B cell (primary cell): ENCODE measurements at regions not wholly inside any gene's neighbourhood (a gene's known extent, or its start where the extent isn't known, plus 50 kb on each side); places are given as distances from the start of the nearest gene placed in this dataset.

ENCODE experiments used
- ATAC-seq: fragments of 200-7000 bp; cut with Tn5 transposase; one replicate; pipeline ENCODE4 v1.10.0; 2021; ENCODE audit warnings: low read depth, mild to moderate bottlenecking, moderate number of reproducible peaks, moderate library complexity
- CTCF ChIA-PET: fragments of 350-600 bp; sonication (Branson Sonifier 250); formaldehyde crosslinking; loops from one replicate; lab custom pipeline; 2021; ENCODE audit warnings: antibody characterized with exemption, inconsistent platforms; lab: Charles Lee
- POLR2A ChIA-PET: fragments of 350-600 bp; sonication (Branson Sonifier 250); formaldehyde crosslinking; loops from one replicate; lab custom pipeline; 2021; ENCODE audit warnings: antibody characterized with exemption; lab: Charles Lee
- DNase-seq: peaks from one replicate; pipeline ENCODE4 v3.0.0; 2013
- H2AFZ ChIP-seq: 2 replicates; pipeline ENCODE4 v1.6.1; 2012; ENCODE audit warnings: mild to moderate bottlenecking, low read depth, low read length; ENCODE audit not compliant: insufficient read depth, poor library complexity, severe bottlenecking
- H3K27ac ChIP-seq, 2 donors: 1 replicate in 1 of 2; 2 replicates in 1 of 2; pipeline ENCODE4 v1.5.1; 2012 to 2013; ENCODE audit warnings: low read length in 2 of 2, mild to moderate bottlenecking in 2 of 2, moderate library complexity in 1 of 2
- H3K27me3 ChIP-seq, 4 experiments: fragments of 200-600 bp in 1 of 4; sonication (generic) in 1 of 4; replicated peaks in 1 of 4; 1 replicate in 2 of 4; 2 replicates in 2 of 4; pipeline versions ENCODE4 v1.6.1 to v1.7.0; 2013 to 2016; ENCODE audit warnings: low read length in 3 of 4, mild to moderate bottlenecking in 2 of 4, mixed read lengths in 1 of 4, moderate library complexity in 1 of 4; ENCODE audit not compliant: insufficient read depth in 4 of 4, control insufficient read depth in 3 of 4; ENCODE audit errors: control extremely low read depth in 1 of 4
- H3K36me3 ChIP-seq, 2 experiments: replicated peaks in 1 of 2; 1 replicate in 1 of 2; 2 replicates in 1 of 2; pipeline versions ENCODE4 v1.6.1 to v1.7.1; 2013; ENCODE audit warnings: low read length in 1 of 2; ENCODE audit not compliant: insufficient read depth in 2 of 2, control insufficient read depth in 1 of 2; ENCODE audit errors: control extremely low read depth in 1 of 2, extremely low read depth in 1 of 2
- H3K4me1 ChIP-seq, 2 donors: fragments of 200-600 bp in 1 of 2; sonication (generic) in 1 of 2; 1 replicate in 1 of 2; 2 replicates in 1 of 2; pipeline versions ENCODE4 v1.5.1 to v1.6.1; 2013 to 2017; ENCODE audit warnings: low read length in 2 of 2; ENCODE audit not compliant: control insufficient read depth in 2 of 2, insufficient read depth in 2 of 2
- H3K4me2 ChIP-seq: replicated peaks from 2 replicates; pipeline ENCODE3; 2012; ENCODE audit warnings: mild to moderate bottlenecking, low read depth, low read length; ENCODE audit not compliant: poor library complexity, severe bottlenecking
- H3K4me3 ChIP-seq, 5 experiments: fragments of 200-600 bp in 1 of 5; sonication (generic) in 1 of 5; 1 replicate in 3 of 5; 2 replicates in 2 of 5; pipeline versions ENCODE4 v1.5.1 to v1.7.0; 2011 to 2016; ENCODE audit warnings: low read length in 4 of 5, mild to moderate bottlenecking in 4 of 5, low read depth in 2 of 5, control low read depth in 1 of 5, moderate library complexity in 1 of 5; ENCODE audit not compliant: insufficient read depth in 1 of 5; ENCODE audit errors: control extremely low read depth in 1 of 5, extremely low read depth in 1 of 5
- H3K79me2 ChIP-seq: fragments of 200-600 bp; sonication (generic); one replicate; pipeline ENCODE4 v1.6.0; 2016; ENCODE audit warnings: low read length; ENCODE audit not compliant: control insufficient read depth, insufficient read depth
- H3K9ac ChIP-seq: fragments of 200-600 bp; sonication (generic); 2 replicates; pipeline ENCODE4 v1.6.1; 2017; ENCODE audit warnings: mild to moderate bottlenecking, low read length, moderate library complexity
- H3K9me3 ChIP-seq, 3 donors: one replicate each; pipeline versions ENCODE4 v1.6.1 to v1.7.1; 2013; ENCODE audit warnings: low read length in 2 of 3; ENCODE audit not compliant: control insufficient read depth in 2 of 3, insufficient read depth in 1 of 3; ENCODE audit errors: control extremely low read depth in 1 of 3
- H4K20me1 ChIP-seq: 2 replicates; pipeline ENCODE4 v1.6.0; 2012; ENCODE audit warnings: mild to moderate bottlenecking, low read length; ENCODE audit not compliant: insufficient read depth, control insufficient read depth, poor library complexity, severe bottlenecking
- H3K27ac Mint-ChIP-seq: one replicate; pipeline ENCODE4 v1.8.0; 2021; ENCODE audit warnings: mixed read lengths
- H3K27me3 Mint-ChIP-seq: one replicate; pipeline ENCODE4 v1.8.0; 2021; ENCODE audit warnings: mixed read lengths
- H3K4me1 Mint-ChIP-seq: one replicate; pipeline ENCODE4 v1.8.0; 2021; ENCODE audit warnings: mixed read lengths
- H3K4me3 Mint-ChIP-seq: one replicate; pipeline ENCODE4 v1.8.0; 2021; ENCODE audit warnings: mixed read lengths
- H3K9me3 Mint-ChIP-seq: one replicate; pipeline ENCODE4 v1.8.0; 2022; ENCODE audit warnings: mixed read lengths; ENCODE audit not compliant: insufficient read depth
- EZH2 ChIP-seq: IDR thresholded peaks from 2 replicates; pipeline ENCODE4 v1.6.1; 2012; ENCODE audit warnings: borderline replicate concordance, low read depth, mild to moderate bottlenecking, moderate library complexity, low read length; ENCODE audit not compliant: insufficient read depth, poor library complexity, severe bottlenecking
- WGBS: methylation state at CpG from one replicate; pipeline ENCODE4 v1.1.5; 2013; ENCODE audit warnings: missing lambda C conversion rate; ENCODE audit not compliant: insufficient coverage; 5-methylcytosine and 5-hydroxymethylcytosine counted together
- intact Hi-C: fragments of 100-400 bp; cut with micrococcal nuclease; formaldehyde crosslinking; loops from one replicate; pipeline ENCODE4 v1.10.0; 2022
- TF ChIP-seq, protein P1 (sequence below): fragments of 200-600 bp; IDR thresholded peaks from one replicate; pipeline ENCODE4 v1.8.0; 2022; ENCODE audit warnings: antibody characterized with exemption, mild to moderate bottlenecking

DNA sequence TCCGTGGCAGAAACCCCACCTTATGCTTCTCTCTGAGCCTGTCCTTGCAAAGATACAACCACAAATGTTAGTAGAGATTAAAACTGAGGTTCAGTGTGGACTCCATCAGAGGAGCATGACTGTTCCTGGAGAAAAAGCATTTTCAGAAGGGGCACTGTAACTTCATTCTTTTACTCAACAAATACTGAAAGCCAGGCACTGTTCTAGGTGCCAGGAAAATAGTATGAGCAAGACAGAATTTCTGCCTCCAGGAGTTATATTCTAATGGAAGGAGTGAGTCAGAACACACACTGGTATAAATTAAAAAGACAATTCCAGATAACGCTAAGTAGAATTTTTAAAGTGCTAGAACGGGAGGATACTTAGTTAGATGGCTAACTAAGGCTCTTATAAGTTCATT, 251.4 kb upstream of the GAS1 start:
- 80% methylated on average over 1 of the region's 3 CpGs for WGBS
- no peak for ATAC-seq
- intact Hi-C loops = no loop called here

DNA sequence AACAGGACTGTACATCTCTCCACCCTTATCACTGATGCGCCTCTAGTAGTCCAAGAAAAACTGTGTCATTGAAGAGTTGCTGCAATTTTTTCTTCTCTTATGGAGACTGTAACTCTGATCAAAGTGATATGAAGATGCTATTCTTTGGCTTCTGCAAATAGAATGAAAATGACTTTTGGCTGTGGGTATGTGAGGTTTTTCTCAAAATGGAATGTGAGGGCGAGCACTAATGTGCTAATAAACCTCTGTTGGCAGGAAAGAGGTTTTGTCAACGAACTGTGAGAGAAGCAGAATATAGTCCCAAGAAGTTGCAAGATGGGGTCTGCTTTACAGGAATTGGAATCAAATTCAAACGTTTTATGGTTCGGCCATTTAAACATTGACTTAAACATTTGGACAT, 252.0 kb upstream of the GAS1 start:
- Mint-ChIP-seq H3K27ac (no peak overlapping the region), H3K4me3 (no peak overlapping the region), H3K27me3 (peaks cover 13% of the 10 kb centered on the region), H3K9me3 (peaks cover 2% of the 10 kb centered on the region), H3K4me1 (no peaks in the 10 kb centered on the region)
- H4K20me1 ChIP-seq = no peaks in the 10 kb centered on the region
- no peaks in the 10 kb centered on the region for H3K27me3 ChIP-seq
- 65% methylated on average over 4 of the region's 5 CpGs for WGBS
- no peak overlapping the region for H2AFZ ChIP-seq
- H3K9ac ChIP-seq = no peak overlapping the region
- DNase-seq (no peak), ATAC-seq (no peak)
- no peak overlapping the region for H3K4me2 ChIP-seq
- no peaks in the 10 kb centered on the region for H3K79me2 ChIP-seq
- CTCF ChIA-PET = no interaction called here
- TF ChIP-seq EZH2 = no peak
- TF ChIP-seq, protein P1, sequence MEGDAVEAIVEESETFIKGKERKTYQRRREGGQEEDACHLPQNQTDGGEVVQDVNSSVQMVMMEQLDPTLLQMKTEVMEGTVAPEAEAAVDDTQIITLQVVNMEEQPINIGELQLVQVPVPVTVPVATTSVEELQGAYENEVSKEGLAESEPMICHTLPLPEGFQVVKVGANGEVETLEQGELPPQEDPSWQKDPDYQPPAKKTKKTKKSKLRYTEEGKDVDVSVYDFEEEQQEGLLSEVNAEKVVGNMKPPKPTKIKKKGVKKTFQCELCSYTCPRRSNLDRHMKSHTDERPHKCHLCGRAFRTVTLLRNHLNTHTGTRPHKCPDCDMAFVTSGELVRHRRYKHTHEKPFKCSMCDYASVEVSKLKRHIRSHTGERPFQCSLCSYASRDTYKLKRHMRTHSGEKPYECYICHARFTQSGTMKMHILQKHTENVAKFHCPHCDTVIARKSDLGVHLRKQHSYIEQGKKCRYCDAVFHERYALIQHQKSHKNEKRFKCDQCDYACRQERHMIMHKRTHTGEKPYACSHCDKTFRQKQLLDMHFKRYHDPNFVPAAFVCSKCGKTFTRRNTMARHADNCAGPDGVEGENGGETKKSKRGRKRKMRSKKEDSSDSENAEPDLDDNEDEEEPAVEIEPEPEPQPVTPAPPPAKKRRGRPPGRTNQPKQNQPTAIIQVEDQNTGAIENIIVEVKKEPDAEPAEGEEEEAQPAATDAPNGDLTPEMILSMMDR = no peak
- POLR2A ChIA-PET = no interaction called here
- no peaks in the 10 kb centered on the region for H3K4me1 ChIP-seq
- no peak overlapping the region for H3K27ac ChIP-seq
- H3K36me3 ChIP-seq = no peaks in the 10 kb centered on the region
- H3K4me3 ChIP-seq = no peak overlapping the region
- H3K9me3 ChIP-seq = no peaks in the 10 kb centered on the region
- intact Hi-C loops = no loop called here

More for the DNA sequence above, 251.4 kb upstream of the GAS1 start:
- no peak overlapping the region for H3K4me3 ChIP-seq
- POLR2A ChIA-PET = no interaction called here
- DNase-seq = no peak
- Mint-ChIP-seq H3K27ac (no peak overlapping the region), H3K4me1 (no peaks in the 10 kb centered on the region), H3K9me3 (peaks cover 2% of the 10 kb centered on the region), H3K27me3 (peaks cover 13% of the 10 kb centered on the region), H3K4me3 (no peak overlapping the region)
- H3K9ac ChIP-seq = no peak overlapping the region
- TF ChIP-seq EZH2 = no peak
- TF ChIP-seq, protein P1 = no peak
- H4K20me1 ChIP-seq = no peaks in the 10 kb centered on the region
- H3K4me1 ChIP-seq = no peaks in the 10 kb centered on the region
- H3K79me2 ChIP-seq = no peaks in the 10 kb centered on the region
- no peak overlapping the region for H3K4me2 ChIP-seq
- H3K36me3 ChIP-seq = no peaks in the 10 kb centered on the region
- no peak overlapping the region for H3K27ac ChIP-seq
- no peaks in the 10 kb centered on the region for H3K27me3 ChIP-seq
- H2AFZ ChIP-seq = no peak overlapping the region
- CTCF ChIA-PET = no interaction called here
- H3K9me3 ChIP-seq = no peaks in the 10 kb centered on the region
